Pancreas (tissue), 10 donors: ENCODE measurements at regions not wholly inside any gene's neighbourhood (a gene's known extent, or its start where the extent isn't known, plus 50 kb on each side); places are given as distances from the start of the nearest gene placed in this dataset.
A peak's percentile ranks its signal among the peaks of the same experiment; 100 is the strongest.

Source experiments
- ATAC-seq, 4 donors: fragments of 200-7000 bp; cut with Tn5 transposase; one replicate each; pipeline versions ENCODE4 v1.8.0 to v1.9.1; 2020; ENCODE audit warnings: mild to moderate bottlenecking in 4 of 4, moderate library complexity in 4 of 4
- DNase-seq, 6 donors: peaks; one replicate each; pipeline ENCODE4 v3.0.0-alpha.2; 2020
- FAIRE-seq: peaks from 2 replicates; lab custom pipeline; 2012; peaks lifted over from hg19 to GRCh38; lab: Jason Lieb, UNC
- H3K27ac ChIP-seq, 4 donors: fragments of 200-600 bp; sonication (generic); 1 replicate in 3 of 4; 2 replicates in 1 of 4; pipeline versions ENCODE4 v1.5.0 to v1.8.0; 2020
- H3K27me3 ChIP-seq, 4 donors: fragments of 200-600 bp; one replicate each; pipeline ENCODE4 v1.8.0; 2021
- H3K36me3 ChIP-seq, 3 donors: fragments of 200-600 bp; sonication (generic) in 1 of 3; one replicate each; pipeline versions ENCODE4 v1.5.0 to v1.8.0; 2020 to 2021
- H3K4me1 ChIP-seq, 3 donors: fragments of 200-600 bp; one replicate each; pipeline ENCODE4 v1.8.0; 2021
- H3K4me3 ChIP-seq, 4 donors: fragments of 200-600 bp; sonication (generic) in 2 of 4; one replicate each; pipeline versions ENCODE4 v1.5.0 to v1.8.0; 2020 to 2021
- H3K9me3 ChIP-seq, 4 donors: fragments of 200-600 bp; one replicate each; pipeline ENCODE4 v1.8.0; 2021
- WGBS, 2 donors: extraction: QIAGEN DNeasy Blood & Tissue Kit; methylation state at CpG; one replicate each; pipeline ENCODE4 v1.1.7; 2013; 5-methylcytosine and 5-hydroxymethylcytosine counted together
- intact Hi-C, 3 donors: fragments of 100-400 bp; cut with DNase I; formaldehyde crosslinking; loops; one replicate each; pipeline versions ENCODE4 v1.11.1 to v1.14.2; 2022
- TF ChIP-seq, protein P1 (sequence below), 4 donors: fragments of 200-600 bp; sonication (generic) in 3 of 4; IDR thresholded peaks; one replicate each; pipeline versions ENCODE4 v1.5.0 to v1.8.0; 2021; ENCODE audit warnings: antibody characterized with exemption in 4 of 4
- donor health status: healthy with polysubstance abuse.
- donor health status: DM: no; HTN: no; CAD: no; lungs with moderate emphysema.
- donor health status: DM: no; HTN: no; CAD: no.
- donor health status: control.
- donor health status: control.
- donor health status: Bipolar disorder and iron deficiency.
- donor health status: DM: yes; HTN: yes; CAD: no.
- donor health status: DM: no; HTN: no; CAD: no.
- donor health status: DM: no; HTN: no; CAD: no.
- donor health status: DM: yes; HTN: yes; CAD: no.

GRCh38 chr2:241958818-241959545 lies 89.5 kb downstream of the RTP5 start:
- TF ChIP-seq, protein P1, sequence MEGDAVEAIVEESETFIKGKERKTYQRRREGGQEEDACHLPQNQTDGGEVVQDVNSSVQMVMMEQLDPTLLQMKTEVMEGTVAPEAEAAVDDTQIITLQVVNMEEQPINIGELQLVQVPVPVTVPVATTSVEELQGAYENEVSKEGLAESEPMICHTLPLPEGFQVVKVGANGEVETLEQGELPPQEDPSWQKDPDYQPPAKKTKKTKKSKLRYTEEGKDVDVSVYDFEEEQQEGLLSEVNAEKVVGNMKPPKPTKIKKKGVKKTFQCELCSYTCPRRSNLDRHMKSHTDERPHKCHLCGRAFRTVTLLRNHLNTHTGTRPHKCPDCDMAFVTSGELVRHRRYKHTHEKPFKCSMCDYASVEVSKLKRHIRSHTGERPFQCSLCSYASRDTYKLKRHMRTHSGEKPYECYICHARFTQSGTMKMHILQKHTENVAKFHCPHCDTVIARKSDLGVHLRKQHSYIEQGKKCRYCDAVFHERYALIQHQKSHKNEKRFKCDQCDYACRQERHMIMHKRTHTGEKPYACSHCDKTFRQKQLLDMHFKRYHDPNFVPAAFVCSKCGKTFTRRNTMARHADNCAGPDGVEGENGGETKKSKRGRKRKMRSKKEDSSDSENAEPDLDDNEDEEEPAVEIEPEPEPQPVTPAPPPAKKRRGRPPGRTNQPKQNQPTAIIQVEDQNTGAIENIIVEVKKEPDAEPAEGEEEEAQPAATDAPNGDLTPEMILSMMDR (IDR thresholded peaks at IDR 0.05), result no peak
- no peak for DNase-seq

DNA sequence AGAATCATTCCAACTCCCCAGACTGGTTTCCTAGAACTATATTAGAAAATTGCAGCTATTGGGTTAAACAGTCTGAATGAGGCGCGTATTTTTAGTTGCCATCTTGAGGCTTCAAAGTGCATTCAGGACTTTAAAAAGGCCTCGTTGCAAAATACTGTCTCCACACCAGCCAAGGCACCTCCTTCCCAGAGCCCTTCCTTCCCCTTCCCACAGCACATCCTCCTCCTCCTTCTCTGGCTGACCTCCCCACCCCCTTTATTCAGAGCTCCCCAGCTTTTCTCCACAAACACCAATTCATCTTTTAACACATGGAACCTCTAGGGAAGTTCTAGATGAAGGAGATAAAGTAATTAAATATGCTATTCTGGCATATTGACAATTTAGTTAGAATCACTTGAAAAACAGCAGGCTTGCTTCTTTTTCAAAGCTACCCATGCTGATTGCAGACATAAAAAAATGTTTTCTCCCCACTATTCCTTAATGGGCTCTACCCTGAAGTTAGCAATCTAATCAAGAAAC lies 90.3 kb downstream of the RTP5 start:
- DNase-seq, result no peak
- 73 to 81% methylated on average over 3 of the region's 3 CpGs for WGBS, 2 donors

More at GRCh38 chr2:241958818-241959545, 89.5 kb downstream of the RTP5 start:
- 87 to 89% methylated on average over 21 of the region's 21 CpGs for WGBS, 2 donors
- FAIRE-seq, result no peak
- intact Hi-C loops, result no loop called here
- peaks cover 0 to 4% (median 0%) of the 10 kb centered on the region in 3 donors for H3K36me3 ChIP-seq
- H3K9me3 ChIP-seq, result no peaks in the 10 kb centered on the region
- peaks cover 0 to 2% (median 0%) of the 10 kb centered on the region in 3 donors for H3K4me1 ChIP-seq
- H3K27me3 ChIP-seq, result no peaks in the 10 kb centered on the region
- no peak for ATAC-seq
- no peak overlapping the region for H3K27ac ChIP-seq
- H3K4me3 ChIP-seq, result no peak overlapping the region

GRCh38 chr2:241961454-241961853 lies 91.9 kb downstream of the RTP5 start:
- FAIRE-seq (no peak), ATAC-seq (no peak), DNase-seq (no peak)
- Histone ChIP-seq H3K4me3 (no peak overlapping the region), H3K4me1 (peaks cover 0 to 6% (median 0%) of the 10 kb centered on the region in 3 donors), H3K27me3 (no peaks in the 10 kb centered on the region), H3K36me3 (peaks cover 0 to 4% (median 0%) of the 10 kb centered on the region in 3 donors), H3K27ac (no peak overlapping the region), H3K9me3 (no peaks in the 10 kb centered on the region)
- intact Hi-C loops, result no loop called here
- TF ChIP-seq, protein P1 (IDR thresholded peaks at IDR 0.05), result no peak
- 92 to 94% methylated on average over 9 of the region's 9 CpGs for WGBS, 2 donors

More for the DNA sequence above, 90.3 kb downstream of the RTP5 start:
- Histone ChIP-seq H3K4me3 (no peak overlapping the region), H3K36me3 (peaks cover 0 to 4% (median 0%) of the 10 kb centered on the region in 3 donors), H3K4me1 (peaks cover 0 to 6% (median 0%) of the 10 kb centered on the region in 3 donors), H3K9me3 (no peaks in the 10 kb centered on the region), H3K27ac (no peak overlapping the region), H3K27me3 (no peaks in the 10 kb centered on the region)
- no peak for ATAC-seq
- no peak for FAIRE-seq
- intact Hi-C loops, result no loop called here
- TF ChIP-seq, protein P1 (IDR thresholded peaks at IDR 0.05), result no peak

GRCh38 chr2:241964133-241964532 lies 94.6 kb downstream of the RTP5 start:
- H3K9me3 ChIP-seq, result no peaks in the 10 kb centered on the region
- no peak for FAIRE-seq
- TF ChIP-seq, protein P1 (IDR thresholded peaks at IDR 0.05), result no peak
- 9 to 18% methylated on average over 7 of the region's 7 CpGs for WGBS, 2 donors
- intact Hi-C loops, result no loop called here
- peaks cover 0 to 6% (median 0%) of the 10 kb centered on the region in 3 donors for H3K4me1 ChIP-seq
- no peak overlapping the region for H3K27ac ChIP-seq
- H3K36me3 ChIP-seq, result peaks cover 0 to 8% (median 0%) of the 10 kb centered on the region in 3 donors
- DNase-seq, result no peak
- no peak overlapping the region for H3K4me3 ChIP-seq
- ATAC-seq, result peak; percentile 36 to 68 (median 51)
- no peaks in the 10 kb centered on the region for H3K27me3 ChIP-seq
